NCI-H1930 (cell line): ENCODE measurements at regions not wholly inside any gene's neighbourhood (a gene's known extent, or its start where the extent isn't known, plus 50 kb on each side); places are given as distances from the start of the nearest gene placed in this dataset.

Experiments
- DNase-seq, 2 experiments: peaks; one replicate each; lab custom pipeline; 2025; lab: John Stamatoyannopoulos, UW

DNA sequence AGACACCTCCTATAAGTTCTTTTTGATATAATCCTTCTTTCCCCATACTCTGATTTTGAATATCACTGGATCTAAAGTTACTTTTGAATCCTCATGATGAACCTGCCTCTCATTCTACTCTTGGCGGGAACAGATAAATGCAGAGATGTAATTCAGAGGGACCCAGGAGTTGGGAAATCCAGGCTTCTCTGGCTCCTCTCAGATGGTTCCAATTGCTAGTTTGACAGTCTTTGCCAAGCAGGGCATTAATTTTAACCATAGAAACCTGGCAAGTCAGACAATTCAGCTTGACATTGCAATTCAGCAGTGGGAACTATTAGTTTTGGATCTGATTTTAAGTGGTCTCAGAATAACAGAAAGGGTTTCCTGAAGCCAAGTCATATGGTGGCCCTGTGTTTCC is 67.3 kb upstream of the KLF12 start:
- no peak for DNase-seq

DNA sequence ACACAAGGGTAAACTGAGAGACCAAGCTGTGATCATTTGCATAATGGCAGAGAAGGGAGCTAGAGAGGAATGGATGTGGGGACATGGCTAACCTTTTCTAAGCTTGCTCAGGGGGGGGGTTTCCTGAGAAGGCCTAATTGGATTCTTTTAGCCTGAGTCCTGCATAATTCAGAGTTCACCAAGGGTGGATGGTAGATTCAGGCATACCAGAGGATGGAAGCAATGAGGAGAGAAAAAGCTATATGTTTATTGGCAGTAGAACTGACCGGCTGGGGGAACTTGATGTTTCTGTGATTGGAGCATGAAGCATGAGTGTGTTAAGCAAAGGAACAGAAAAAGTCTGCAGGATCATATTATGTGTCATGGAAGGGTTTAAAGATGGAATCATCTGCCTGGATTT is 65.9 kb upstream of the KLF12 start:
- DNase-seq: no peak

DNA sequence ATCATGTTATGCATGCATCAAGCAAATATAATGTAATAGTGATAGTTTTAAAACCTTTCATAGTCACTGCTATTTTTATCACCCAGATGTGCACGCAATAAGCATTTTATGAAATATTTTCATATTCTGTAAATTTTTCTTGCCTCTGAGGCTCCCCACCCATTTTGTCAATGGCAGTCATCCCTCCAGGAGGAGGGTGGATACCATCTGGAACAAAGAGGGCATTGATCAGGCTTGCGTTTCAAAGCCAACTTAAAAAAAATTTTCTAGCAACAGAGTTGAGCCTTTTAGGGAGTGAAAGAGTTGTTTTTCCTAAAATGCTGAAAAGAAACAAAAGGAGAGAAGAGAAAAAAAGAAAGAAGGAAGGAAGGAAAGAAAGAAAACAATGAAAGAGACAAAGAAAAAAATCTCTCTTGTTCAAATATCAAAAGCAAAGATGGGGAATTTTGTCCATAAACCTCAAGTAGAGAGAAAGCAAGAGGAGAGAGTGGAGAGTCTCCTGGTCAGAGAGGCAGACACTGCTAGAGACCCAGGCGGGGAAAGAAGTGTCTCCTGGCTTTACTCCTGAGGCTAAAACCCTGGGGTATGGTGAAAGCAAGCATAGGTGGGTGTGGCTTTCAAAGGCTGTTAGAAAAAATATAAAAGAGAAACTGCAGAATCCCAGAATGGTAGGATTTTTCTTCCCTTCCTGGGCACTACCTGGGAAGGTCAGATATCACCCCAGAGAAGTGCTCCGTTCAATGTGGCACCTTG is 63.6 kb upstream of the KLF12 start:
- no peak for DNase-seq

DNA sequence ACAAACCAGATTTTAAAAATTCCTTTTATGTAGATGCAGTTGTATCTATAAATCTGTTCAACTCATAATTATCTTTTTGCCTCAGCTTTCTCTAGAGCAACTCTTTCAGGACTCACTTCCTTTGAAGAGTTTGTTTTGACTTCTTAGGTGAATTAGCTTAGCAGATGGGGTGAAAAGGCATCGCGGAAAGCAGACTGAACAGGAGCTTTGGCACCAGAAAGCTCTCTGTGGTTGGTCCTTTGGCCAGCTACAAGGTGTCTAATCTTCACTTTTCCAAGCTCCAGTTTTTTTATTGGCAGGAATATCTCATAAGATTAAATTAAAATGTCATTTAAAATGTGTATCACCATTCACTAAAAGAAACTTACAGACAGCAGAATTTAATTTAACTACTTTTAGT is 60.6 kb upstream of the KLF12 start:
- no peak for DNase-seq

DNA sequence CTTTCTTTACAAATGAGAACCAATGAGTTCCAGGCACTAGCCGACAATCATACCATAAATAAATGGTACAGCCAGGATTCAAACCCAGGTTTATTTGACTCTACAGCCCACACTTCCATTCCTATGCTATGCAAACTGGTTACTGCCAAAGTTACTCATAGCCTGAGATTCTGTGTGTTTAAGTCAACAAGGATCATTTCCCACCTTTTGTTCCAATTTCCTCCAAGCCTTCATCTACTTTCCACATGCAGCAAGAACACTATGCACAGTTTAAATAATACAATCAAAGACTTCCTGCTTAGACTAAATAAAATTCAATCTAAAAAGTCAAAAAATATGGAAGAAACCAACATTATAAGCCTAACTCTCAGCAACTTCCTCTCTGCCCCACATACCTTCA is 59.2 kb upstream of the KLF12 start:
- no peak for DNase-seq

DNA sequence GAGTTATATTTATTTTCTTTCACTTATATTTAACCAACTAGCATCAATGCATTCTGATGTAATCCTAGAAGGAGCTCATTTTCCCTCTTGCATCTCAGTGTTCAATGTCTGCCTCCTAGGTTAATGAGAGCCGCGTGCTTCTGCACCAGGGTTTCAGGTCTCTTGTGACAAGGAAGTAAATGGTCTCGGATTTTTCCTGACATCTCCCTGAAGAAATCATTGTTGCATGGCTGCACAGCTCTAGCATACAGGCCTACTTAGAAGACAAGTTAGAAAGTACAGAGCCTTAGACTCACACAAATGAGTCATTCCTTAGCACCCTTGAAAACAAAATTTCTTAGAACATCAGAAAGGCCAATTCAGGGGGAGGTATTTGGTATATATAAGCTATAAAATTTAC is 57.2 kb upstream of the KLF12 start:
- DNase-seq: no peak

DNA sequence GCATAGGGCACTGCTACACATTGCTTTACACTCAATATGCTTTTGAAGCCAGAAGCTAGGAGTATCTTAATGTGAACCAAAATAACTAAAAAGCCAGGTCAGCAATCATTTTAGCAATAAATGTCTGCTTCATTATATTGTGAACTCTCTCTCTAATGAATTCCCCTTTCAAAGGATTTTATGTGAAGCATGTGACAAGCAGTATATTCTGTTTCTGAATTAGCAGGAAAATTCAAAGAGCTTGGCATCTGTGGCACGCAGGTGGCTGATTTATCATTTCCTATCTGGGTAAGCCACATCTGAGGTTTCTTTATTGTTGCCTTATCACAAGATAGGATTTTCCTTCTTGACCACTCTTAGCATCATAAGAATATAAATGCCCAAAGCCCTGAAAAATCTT is 56.8 kb upstream of the KLF12 start:
- DNase-seq: no peak

DNA sequence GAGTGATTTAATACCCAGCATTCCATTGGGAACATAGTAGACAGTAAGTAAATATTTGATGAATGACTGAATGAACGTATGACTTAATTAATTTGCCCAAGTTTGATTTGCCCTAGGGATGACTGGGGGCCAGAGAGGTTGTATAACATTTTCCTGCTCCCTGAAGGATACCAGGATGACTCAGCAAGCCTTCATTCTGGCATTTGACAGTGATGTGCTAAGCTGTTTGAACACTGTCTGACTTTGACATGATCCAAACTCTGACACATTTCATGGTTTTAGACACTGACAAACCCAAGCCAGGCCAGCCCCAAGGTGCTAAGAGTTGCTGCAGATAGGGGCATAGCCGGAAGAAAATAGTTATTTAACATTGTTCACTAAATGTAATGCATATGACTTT is 53.4 kb upstream of the KLF12 start:
- DNase-seq: no peak

DNA sequence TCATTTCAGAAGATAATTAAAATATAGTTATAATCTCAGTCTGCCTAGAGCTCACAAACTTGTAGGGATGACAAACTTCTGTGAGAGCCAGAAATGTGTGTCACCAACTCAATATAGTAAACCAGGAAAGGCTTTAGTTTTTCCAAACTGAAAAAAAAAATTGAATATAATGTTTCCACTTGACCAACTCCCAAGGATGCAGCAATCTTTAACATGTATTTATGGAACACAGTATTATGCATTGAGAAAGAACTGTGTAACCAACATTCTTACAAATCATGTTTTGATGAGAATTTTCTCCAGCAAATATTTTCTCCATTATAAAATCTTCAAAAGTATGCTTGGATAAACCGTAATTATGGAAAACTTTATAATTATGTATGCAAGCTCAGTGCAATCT is 50.1 kb upstream of the KLF12 start:
- DNase-seq: no peak
